KMS-11 (cell line): ENCODE measurements at regions not wholly inside any gene's neighbourhood (a gene's known extent, or its start where the extent isn't known, plus 50 kb on each side); places are given as distances from the start of the nearest gene placed in this dataset.

Experiments used
- H2AFZ ChIP-seq: fragments of 200-600 bp; sonication (generic); 2 replicates; pipeline ENCODE4 v1.6.1; 2016; ENCODE audit warnings: antibody characterized with exemption, mixed run types, low read depth
- H3K27ac ChIP-seq: fragments of 200-600 bp; sonication (generic); 2 replicates; pipeline ENCODE4 v1.6.1; 2016; ENCODE audit warnings: mild to moderate bottlenecking, mixed run types
- H3K27me3 ChIP-seq: fragments of 200-600 bp; sonication (generic); 2 replicates; pipeline ENCODE4 v1.6.1; 2017; ENCODE audit warnings: mild to moderate bottlenecking, low read depth, mixed run types, moderate library complexity; ENCODE audit not compliant: insufficient read depth
- H3K36me3 ChIP-seq: fragments of 200-600 bp; sonication (generic); 2 replicates; pipeline ENCODE4 v1.6.1; 2017; ENCODE audit warnings: mild to moderate bottlenecking, mixed run types; ENCODE audit not compliant: insufficient read depth
- H3K4me1 ChIP-seq: fragments of 200-600 bp; sonication (generic); 2 replicates; pipeline ENCODE4 v1.6.1; 2016; ENCODE audit warnings: mild to moderate bottlenecking, low read depth, mixed run types; ENCODE audit not compliant: poor library complexity, severe bottlenecking
- H3K4me2 ChIP-seq: fragments of 200-600 bp; sonication (generic); 2 replicates; pipeline ENCODE4 v1.7.0; 2016; ENCODE audit warnings: mild to moderate bottlenecking, mixed run types
- H3K4me3 ChIP-seq: fragments of 200-600 bp; sonication (generic); IDR thresholded peaks from 2 replicates; pipeline ENCODE4 v1.6.1; 2017; ENCODE audit warnings: low read depth, low read length, mixed read lengths; ENCODE audit not compliant: insufficient read depth
- H3K79me2 ChIP-seq: fragments of 200-600 bp; sonication (generic); 2 replicates; pipeline ENCODE4 v1.6.1; 2016; ENCODE audit warnings: low read depth, mixed run types; ENCODE audit not compliant: insufficient read depth
- H3K9ac ChIP-seq: fragments of 200-600 bp; sonication (generic); 2 replicates; pipeline ENCODE4 v1.6.1; 2016; ENCODE audit warnings: mild to moderate bottlenecking, mixed run types
- H4K20me1 ChIP-seq: fragments of 200-600 bp; sonication (generic); 2 replicates; pipeline ENCODE4 v1.6.1; 2016; ENCODE audit warnings: mild to moderate bottlenecking, mixed run types; ENCODE audit not compliant: insufficient read depth
- CTCF ChIP-seq: fragments of 200-600 bp; sonication (generic); conservative IDR thresholded peaks from 2 replicates; pipeline ENCODE4 v1.6.1; 2017; ENCODE audit warnings: low read depth, mild to moderate bottlenecking, antibody characterized with exemption, low read length, moderate library complexity, mixed read lengths

GRCh38 chr2:216294305-216294704, 78.0 kb downstream of the MARCHF4 start:
- Histone ChIP-seq H3K4me2 (no peak overlapping the region), H3K79me2 (no peaks in the 10 kb centered on the region), H4K20me1 (no peaks in the 10 kb centered on the region), H3K27me3 (no peaks in the 10 kb centered on the region), H2AFZ (no peak overlapping the region), H3K4me1 (no peaks in the 10 kb centered on the region), H3K36me3 (no peaks in the 10 kb centered on the region), H3K4me3 (no peak overlapping the region), H3K27ac (no peak overlapping the region), H3K9ac (no peak overlapping the region)
- no peak for TF ChIP-seq CTCF

- no peaks in the 10 kb centered on the region for H3K4me1 ChIP-seq
- no peaks in the 10 kb centered on the region for H3K27me3 ChIP-seq
- TF ChIP-seq CTCF: no peak
- H3K4me2 ChIP-seq: no peak overlapping the region
- H3K4me3 ChIP-seq: no peak overlapping the region
- H3K27ac ChIP-seq: no peak overlapping the region
- no peaks in the 10 kb centered on the region for H3K79me2 ChIP-seq
- H2AFZ ChIP-seq: no peak overlapping the region
- H3K9ac ChIP-seq: no peak overlapping the region
- no peaks in the 10 kb centered on the region for H3K36me3 ChIP-seq
- no peaks in the 10 kb centered on the region for H4K20me1 ChIP-seq
Observed at GRCh38 chr2:216293883-216294282, 78.4 kb downstream of the MARCHF4 start.

- no peak overlapping the region for H3K4me3 ChIP-seq
- no peak overlapping the region for H3K4me2 ChIP-seq
- H3K36me3 ChIP-seq: no peaks in the 10 kb centered on the region
- H4K20me1 ChIP-seq: no peaks in the 10 kb centered on the region
- H3K9ac ChIP-seq: no peak overlapping the region
- H3K4me1 ChIP-seq: no peaks in the 10 kb centered on the region
- no peak overlapping the region for H3K27ac ChIP-seq
- H3K79me2 ChIP-seq: no peaks in the 10 kb centered on the region
- H2AFZ ChIP-seq: no peak overlapping the region
- TF ChIP-seq CTCF: no peak
- H3K27me3 ChIP-seq: no peaks in the 10 kb centered on the region
Observed at GRCh38 chr2:216292886-216293301, 79.4 kb downstream of the MARCHF4 start.

- TF ChIP-seq CTCF: no peak
- Histone ChIP-seq H3K36me3 (no peaks in the 10 kb centered on the region), H3K4me1 (no peaks in the 10 kb centered on the region), H2AFZ (no peak overlapping the region), H3K79me2 (no peaks in the 10 kb centered on the region), H3K27ac (no peak overlapping the region), H3K27me3 (no peaks in the 10 kb centered on the region), H3K9ac (no peak overlapping the region), H4K20me1 (no peaks in the 10 kb centered on the region), H3K4me3 (no peak overlapping the region), H3K4me2 (no peak overlapping the region)
Observed at GRCh38 chr2:216292475-216292874, 79.8 kb downstream of the MARCHF4 start.
